OCI-LY1 (cell line): ENCODE measurements at regions not wholly inside any gene's neighbourhood (a gene's known extent, or its start where the extent isn't known, plus 50 kb on each side); places are given as distances from the start of the nearest gene placed in this dataset.

Source experiments
- CTCF ChIP-seq: fragments of 200-600 bp; sonication (generic), shearing (Covaris generic); IDR thresholded peaks from 2 replicates; pipeline ENCODE4 v1.5.1; 2017; ENCODE audit warnings: mild to moderate bottlenecking, antibody characterized with exemption, low read length, moderate library complexity, mixed read lengths
- EZH2 ChIP-seq: fragments of 200-600 bp; sonication (generic), shearing (Covaris generic); IDR thresholded peaks from 2 replicates; pipeline ENCODE4 v1.8.0; 2017; ENCODE audit warnings: borderline replicate concordance, mixed run types, mild to moderate bottlenecking, antibody characterized with exemption, low read length, moderate library complexity, mixed read lengths

- TF ChIP-seq CTCF = no peak
- TF ChIP-seq EZH2 = no peak
Observed at GRCh38 chr2:167450364-167450763, 562.1 kb downstream of the XIRP2 start.
